DOHH2 (cell line): ENCODE measurements at regions not wholly inside any gene's neighbourhood (a gene's known extent, or its start where the extent isn't known, plus 50 kb on each side); places are given as distances from the start of the nearest gene placed in this dataset.

Experiments
- H3F3A ChIP-seq: fragments of 200-600 bp; sonication (generic), shearing (Covaris generic); 2 replicates; pipeline ENCODE4 v1.6.0; 2016; ENCODE audit warnings: antibody characterized with exemption, mild to moderate bottlenecking; ENCODE audit not compliant: control insufficient read depth, insufficient read depth
- H3K27ac ChIP-seq: fragments of 200-600 bp; sonication (generic); 2 replicates; pipeline ENCODE4 v1.5.1; 2014; ENCODE audit warnings: low read depth, mild to moderate bottlenecking, low read length, moderate library complexity
- H3K27me3 ChIP-seq: fragments of 200-600 bp; sonication (generic); 2 replicates; pipeline ENCODE4 v1.6.1; 2014; ENCODE audit warnings: mild to moderate bottlenecking, low read length, mixed read lengths; ENCODE audit not compliant: control insufficient read depth
- H3K36me3 ChIP-seq: fragments of 200-600 bp; sonication (generic); 2 replicates; pipeline ENCODE4 v1.6.1; 2014; ENCODE audit warnings: mild to moderate bottlenecking, low read length, moderate library complexity, mixed read lengths; ENCODE audit not compliant: control insufficient read depth
- H3K4me1 ChIP-seq: fragments of 200-600 bp; sonication (generic); 2 replicates; pipeline ENCODE4 v1.6.1; 2014; ENCODE audit warnings: mild to moderate bottlenecking, low read length, mixed read lengths; ENCODE audit not compliant: control insufficient read depth
- H3K4me2 ChIP-seq: fragments of 200-600 bp; sonication (generic); 2 replicates; pipeline ENCODE4 v1.6.0; 2014; ENCODE audit warnings: mild to moderate bottlenecking, low read length, moderate library complexity
- H3K4me3 ChIP-seq: fragments of 200-600 bp; sonication (generic); 2 replicates; pipeline ENCODE4 v1.5.1; 2014; ENCODE audit warnings: mild to moderate bottlenecking, low read length, mixed read lengths
- H3K79me2 ChIP-seq: fragments of 200-600 bp; sonication (generic); 2 replicates; pipeline ENCODE4 v1.6.1; 2014; ENCODE audit warnings: mild to moderate bottlenecking, low read length, mixed read lengths; ENCODE audit not compliant: control insufficient read depth
- H3K9me2 ChIP-seq: fragments of 200-600 bp; sonication (generic); replicated peaks from 2 replicates; pipeline ENCODE4 v1.6.1; 2014; ENCODE audit warnings: mild to moderate bottlenecking, low read length, mixed read lengths; ENCODE audit not compliant: control insufficient read depth
- H3K9me3 ChIP-seq: fragments of 200-600 bp; sonication (generic); 2 replicates; pipeline ENCODE4 v1.6.1; 2014; ENCODE audit warnings: antibody characterized with exemption, low read length, mixed read lengths; ENCODE audit not compliant: control insufficient read depth, insufficient read depth
- H4K20me1 ChIP-seq: fragments of 200-600 bp; sonication (generic); 2 replicates; pipeline ENCODE4 v1.6.0; 2014; ENCODE audit warnings: low read depth, mild to moderate bottlenecking, antibody characterized with exemption, low read length, moderate library complexity; ENCODE audit not compliant: control insufficient read depth, insufficient read depth
- EZH2phosphoT487 ChIP-seq: fragments of 200-600 bp; sonication (generic); IDR thresholded peaks from 2 replicates; pipeline ENCODE4 v1.6.1; 2017; ENCODE audit warnings: borderline replicate concordance, mild to moderate bottlenecking, antibody characterized with exemption, low read length, moderate library complexity, mixed read lengths
- TF ChIP-seq, protein P1 (sequence below): fragments of 200-600 bp; sonication (generic); IDR thresholded peaks from one replicate; pipeline ENCODE4 v1.5.1; 2014; ENCODE audit warnings: antibody characterized with exemption, mild to moderate bottlenecking, low read depth, low read length; ENCODE audit not compliant: poor library complexity, severe bottlenecking

DNA sequence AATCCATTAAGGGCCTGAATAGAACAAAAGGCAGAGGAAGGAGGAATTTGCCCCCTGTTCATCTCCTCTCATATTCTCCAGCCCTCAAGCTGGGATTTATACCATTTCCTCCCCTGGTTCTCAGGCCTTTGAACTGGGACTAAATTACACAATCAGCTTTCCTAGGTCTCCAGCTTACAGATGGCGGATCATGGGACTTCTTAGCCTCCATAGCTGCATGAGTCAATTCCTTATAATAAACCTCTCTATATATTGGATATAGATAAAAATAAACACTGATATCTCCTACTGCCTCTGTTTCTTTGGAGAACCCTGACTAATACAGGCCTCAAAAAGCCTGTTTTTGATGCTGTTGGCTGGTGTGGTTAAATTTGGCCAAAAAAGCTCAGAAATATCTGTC, 84.5 kb upstream of the TMEM108 start:
- Histone ChIP-seq H3K36me3 (no peaks in the 10 kb centered on the region), H3K79me2 (no peaks in the 10 kb centered on the region), H3K9me3 (no peaks in the 10 kb centered on the region), H3K27me3 (no peaks in the 10 kb centered on the region), H3K9me2 (no peaks in the 10 kb centered on the region), H3K4me3 (no peak overlapping the region), H3K27ac (no peak overlapping the region), H3K4me1 (no peaks in the 10 kb centered on the region), H3F3A (no peaks in the 10 kb centered on the region), H3K4me2 (no peak overlapping the region), H4K20me1 (no peaks in the 10 kb centered on the region)
- TF ChIP-seq, protein P1, sequence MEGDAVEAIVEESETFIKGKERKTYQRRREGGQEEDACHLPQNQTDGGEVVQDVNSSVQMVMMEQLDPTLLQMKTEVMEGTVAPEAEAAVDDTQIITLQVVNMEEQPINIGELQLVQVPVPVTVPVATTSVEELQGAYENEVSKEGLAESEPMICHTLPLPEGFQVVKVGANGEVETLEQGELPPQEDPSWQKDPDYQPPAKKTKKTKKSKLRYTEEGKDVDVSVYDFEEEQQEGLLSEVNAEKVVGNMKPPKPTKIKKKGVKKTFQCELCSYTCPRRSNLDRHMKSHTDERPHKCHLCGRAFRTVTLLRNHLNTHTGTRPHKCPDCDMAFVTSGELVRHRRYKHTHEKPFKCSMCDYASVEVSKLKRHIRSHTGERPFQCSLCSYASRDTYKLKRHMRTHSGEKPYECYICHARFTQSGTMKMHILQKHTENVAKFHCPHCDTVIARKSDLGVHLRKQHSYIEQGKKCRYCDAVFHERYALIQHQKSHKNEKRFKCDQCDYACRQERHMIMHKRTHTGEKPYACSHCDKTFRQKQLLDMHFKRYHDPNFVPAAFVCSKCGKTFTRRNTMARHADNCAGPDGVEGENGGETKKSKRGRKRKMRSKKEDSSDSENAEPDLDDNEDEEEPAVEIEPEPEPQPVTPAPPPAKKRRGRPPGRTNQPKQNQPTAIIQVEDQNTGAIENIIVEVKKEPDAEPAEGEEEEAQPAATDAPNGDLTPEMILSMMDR, result no peak
- TF ChIP-seq EZH2phosphoT487, result no peak

DNA sequence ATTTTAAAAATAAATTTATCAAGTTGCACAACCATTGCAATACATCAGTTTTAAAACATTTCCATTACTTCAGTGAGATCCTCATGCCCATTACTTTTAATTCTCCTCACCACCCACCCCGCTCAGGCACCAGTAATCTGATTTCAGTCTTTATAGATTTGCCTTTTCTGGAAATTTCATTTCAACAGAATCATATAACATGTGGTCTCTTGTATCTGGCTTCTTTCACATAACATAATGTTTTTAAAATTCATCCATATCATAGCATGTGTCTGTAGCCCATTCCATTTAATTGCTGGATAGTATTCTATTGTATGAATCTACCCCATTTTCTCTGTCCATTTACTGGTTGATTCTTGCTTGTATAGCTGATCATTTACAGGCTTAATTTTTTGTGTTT, 110.3 kb upstream of the TMEM108 start:
- Histone ChIP-seq H3K9me3 (no peaks in the 10 kb centered on the region), H3F3A (no peaks in the 10 kb centered on the region), H3K9me2 (no peaks in the 10 kb centered on the region), H3K36me3 (no peaks in the 10 kb centered on the region), H3K79me2 (no peaks in the 10 kb centered on the region), H4K20me1 (no peaks in the 10 kb centered on the region), H3K27ac (no peak overlapping the region), H3K27me3 (no peaks in the 10 kb centered on the region; the same call in 1 of the 2 replicates), H3K4me3 (no peak overlapping the region), H3K4me1 (no peaks in the 10 kb centered on the region), H3K4me2 (no peak overlapping the region)
- TF ChIP-seq, protein P1, result no peak
- TF ChIP-seq EZH2phosphoT487, result no peak

DNA sequence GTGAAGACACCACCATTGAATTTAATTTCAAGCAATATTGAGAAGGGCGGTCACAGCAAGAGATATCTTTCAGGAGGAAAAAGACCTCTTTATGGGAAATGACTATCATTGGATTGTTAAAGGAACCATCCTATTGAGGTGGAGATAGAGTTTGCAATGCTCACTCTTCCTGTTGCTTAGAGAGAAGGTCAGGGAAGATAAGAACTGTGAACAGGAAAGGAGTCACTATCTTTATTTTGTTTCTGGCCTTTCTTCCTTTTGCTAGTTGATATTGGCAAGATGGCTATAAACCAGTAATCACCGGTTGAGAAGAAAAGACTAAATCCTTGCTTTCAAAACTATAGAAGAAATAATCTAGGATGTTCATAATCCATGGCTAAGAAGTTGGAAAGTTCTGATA, 112.1 kb upstream of the TMEM108 start:
- Histone ChIP-seq H3K9me2 (no peaks in the 10 kb centered on the region), H3K4me1 (no peaks in the 10 kb centered on the region)
- no peak for TF ChIP-seq EZH2phosphoT487
- TF ChIP-seq, protein P1, result no peak

More for the DNA sequence above, 112.1 kb upstream of the TMEM108 start:
- no peaks in the 10 kb centered on the region for H3K36me3 ChIP-seq
- H3K27me3 ChIP-seq, result peaks cover 2% of the 10 kb centered on the region; the same call in 1 of the 2 replicates
- H3F3A ChIP-seq, result no peaks in the 10 kb centered on the region
- no peaks in the 10 kb centered on the region for H3K79me2 ChIP-seq
- H4K20me1 ChIP-seq, result no peaks in the 10 kb centered on the region
- no peak overlapping the region for H3K4me2 ChIP-seq
- H3K4me3 ChIP-seq, result no peak overlapping the region
- no peaks in the 10 kb centered on the region for H3K9me3 ChIP-seq
- H3K27ac ChIP-seq, result no peak overlapping the region
